GM18505 (cell line): ENCODE measurements at regions not wholly inside any gene's neighbourhood (a gene's known extent, or its start where the extent isn't known, plus 50 kb on each side); places are given as distances from the start of the nearest gene placed in this dataset.

ENCODE experiments used
- ATAC-seq: cut with Tn5 transposase; IDR thresholded peaks from one replicate; pipeline ENCODE4 v1.9.1; 2021; ENCODE audit not compliant: unreplicated experiment
- POLR2A ChIP-seq: IDR thresholded peaks from 4 replicates; pipeline ENCODE4 v1.6.1; 2011; ENCODE audit warnings: borderline replicate concordance; ENCODE audit not compliant: insufficient read depth, insufficient read length; ENCODE audit errors: extremely low read depth

GRCh38 chr1:82318265-82318664, 517.5 kb downstream of the ADGRL2 start:
- ATAC-seq = no peak
- no peak for TF ChIP-seq POLR2A

DNA sequence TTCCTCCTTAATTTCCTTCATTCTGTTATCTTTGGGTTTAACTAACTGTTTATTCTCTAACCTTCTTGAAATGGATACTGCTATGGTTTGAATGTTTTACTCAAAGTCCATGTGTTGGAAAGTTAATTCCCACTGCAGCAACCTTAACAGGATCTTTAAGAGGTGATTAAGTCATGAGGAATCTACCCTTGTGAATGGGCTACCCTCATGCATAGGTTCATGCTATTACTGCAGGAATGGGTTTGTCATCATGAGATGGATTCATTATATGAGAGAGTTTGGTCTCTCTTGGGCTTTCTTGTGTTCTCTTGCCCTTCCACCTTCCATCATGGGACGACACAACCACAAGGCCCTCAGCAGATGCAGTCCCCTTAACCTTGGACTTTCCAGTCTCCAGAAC, 516.9 kb downstream of the ADGRL2 start:
- ATAC-seq = no peak
- TF ChIP-seq POLR2A = no peak

DNA sequence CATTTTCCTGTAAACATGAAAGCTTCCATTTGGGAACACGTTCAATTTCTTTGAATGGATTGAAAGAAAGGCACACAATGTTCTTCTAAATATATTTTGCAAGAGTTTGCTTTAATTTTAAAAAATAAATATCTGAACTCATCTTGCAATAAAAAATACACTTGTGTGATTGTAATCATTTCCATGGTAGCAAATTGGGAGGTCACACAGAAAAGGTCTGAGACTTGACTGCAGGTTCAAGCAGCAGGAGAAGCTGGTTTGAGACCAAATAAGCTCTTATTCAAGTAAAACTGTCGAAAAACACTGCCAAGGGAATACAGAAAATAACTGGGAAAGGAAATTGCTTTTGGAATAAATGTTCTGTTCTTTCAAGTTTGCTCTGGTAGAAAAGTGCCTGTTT, 498.9 kb downstream of the ADGRL2 start:
- no peak for ATAC-seq
- no peak for TF ChIP-seq POLR2A

DNA sequence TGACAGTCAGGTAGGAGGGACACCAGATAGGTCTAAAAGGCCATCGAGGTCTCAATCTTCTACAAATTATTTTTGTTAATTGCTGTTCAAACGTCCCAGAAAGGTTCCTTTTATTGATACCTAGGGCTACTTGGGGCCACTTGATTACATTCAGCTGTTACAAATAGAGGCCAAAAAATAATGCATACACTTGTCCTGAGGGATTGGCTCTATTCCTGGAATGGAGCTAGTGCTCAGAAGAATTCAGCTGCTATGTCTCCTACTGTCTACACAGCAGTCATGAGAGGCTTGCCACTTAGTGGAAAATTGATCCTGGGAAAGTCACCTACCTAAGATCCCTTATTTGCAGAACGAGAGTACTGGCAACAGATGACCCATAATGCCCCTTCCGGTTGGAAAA, 498.3 kb downstream of the ADGRL2 start:
- ATAC-seq = no peak
- no peak for TF ChIP-seq POLR2A

GRCh38 chr1:82297139-82297896, 496.6 kb downstream of the ADGRL2 start:
- no peak for ATAC-seq
- TF ChIP-seq POLR2A = no peak

GRCh38 chr1:82287556-82287955, 486.8 kb downstream of the ADGRL2 start:
- ATAC-seq = no peak
- no peak for TF ChIP-seq POLR2A

DNA sequence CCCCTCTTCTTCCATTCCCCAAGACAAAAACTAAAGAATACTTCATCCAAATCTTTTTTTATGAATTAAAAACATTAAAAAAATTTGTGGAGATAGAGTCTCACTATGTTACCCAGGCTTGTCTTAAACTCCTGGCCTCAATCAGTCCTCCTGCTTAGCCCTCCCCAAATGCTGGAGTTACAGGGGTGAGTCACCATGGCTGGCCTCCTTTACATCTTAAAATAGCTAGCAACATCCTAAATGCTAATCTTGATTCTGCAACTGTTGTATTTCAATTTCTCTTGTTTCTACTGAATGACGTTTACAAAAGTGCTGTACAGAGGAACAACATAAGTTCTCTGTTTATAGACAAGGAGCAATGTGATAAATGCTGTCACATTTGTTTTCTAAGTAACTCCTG, 483.5 kb downstream of the ADGRL2 start:
- no peak for ATAC-seq
- no peak for TF ChIP-seq POLR2A

- ATAC-seq = no peak
- TF ChIP-seq POLR2A = no peak
Observed at GRCh38 chr1:82279241-82279640, 478.5 kb downstream of the ADGRL2 start.

GRCh38 chr1:82273816-82274215, 473.1 kb downstream of the ADGRL2 start:
- ATAC-seq = no peak
- no peak for TF ChIP-seq POLR2A

DNA sequence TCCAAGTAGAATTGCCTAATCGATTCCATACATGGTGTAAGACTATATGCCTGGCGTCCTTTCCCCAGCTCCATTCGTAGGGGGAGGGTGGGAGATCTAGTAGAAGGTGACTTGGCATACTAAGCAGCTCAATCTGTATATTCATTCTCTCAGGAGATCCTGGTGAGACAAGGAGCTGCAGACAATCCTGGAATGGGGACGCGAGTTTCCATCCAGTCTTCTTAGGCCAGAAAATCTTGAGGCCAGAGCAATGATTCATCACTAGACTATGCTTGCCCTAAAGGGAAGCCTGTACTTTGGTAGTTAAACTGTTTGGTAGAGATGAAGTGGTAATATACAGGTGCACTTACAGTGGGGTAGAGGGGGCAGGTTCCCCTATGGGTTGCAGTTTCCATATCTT, 468.7 kb downstream of the ADGRL2 start:
- ATAC-seq = no peak
- no peak for TF ChIP-seq POLR2A

DNA sequence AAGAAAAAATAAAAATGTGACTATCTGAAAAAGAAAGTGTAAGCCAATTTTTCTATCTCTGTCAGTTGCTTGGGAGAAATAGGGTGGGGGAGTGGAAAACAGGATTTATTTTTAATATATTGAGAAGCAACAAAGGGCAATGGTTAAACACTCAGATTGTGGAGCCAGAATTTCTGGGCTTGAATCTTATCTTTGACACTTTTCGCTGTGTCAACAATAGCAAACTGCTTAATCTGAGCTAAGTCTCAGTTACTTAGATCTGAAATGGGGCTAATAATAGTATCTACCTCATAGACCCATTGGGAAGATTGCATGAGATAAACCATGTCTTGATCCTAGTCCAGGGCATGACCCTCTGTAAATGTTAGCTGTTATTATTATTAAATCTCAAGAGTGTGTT, 468.1 kb downstream of the ADGRL2 start:
- ATAC-seq = no peak
- TF ChIP-seq POLR2A = no peak

GRCh38 chr1:82266351-82266750, 465.6 kb downstream of the ADGRL2 start:
- no peak for TF ChIP-seq POLR2A
- no peak for ATAC-seq

DNA sequence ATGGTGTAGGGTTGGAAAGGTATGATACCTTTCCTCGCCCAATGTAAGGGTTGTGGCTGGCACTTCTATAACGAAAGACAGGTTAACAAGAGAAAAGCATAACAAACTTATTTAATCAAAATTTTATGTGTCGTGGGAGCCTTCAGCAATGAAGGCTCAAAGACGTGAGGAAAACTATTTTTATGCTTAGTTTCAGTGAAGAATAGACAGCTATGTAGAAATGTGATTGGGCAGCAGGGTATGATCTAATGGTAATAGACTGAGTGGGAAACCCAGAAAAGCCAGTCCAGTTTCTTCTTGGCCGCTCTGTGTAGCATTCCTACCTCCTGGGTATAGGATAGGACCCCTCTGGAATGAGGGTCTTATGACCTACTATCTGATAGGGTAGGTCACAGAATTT, 464.7 kb downstream of the ADGRL2 start:
- ATAC-seq = no peak
- TF ChIP-seq POLR2A = no peak

GRCh38 chr1:82264802-82265201, 464.1 kb downstream of the ADGRL2 start:
- ATAC-seq = no peak
- TF ChIP-seq POLR2A = no peak

- TF ChIP-seq POLR2A = no peak
- ATAC-seq = no peak
Observed at GRCh38 chr1:82263396-82263795, 462.7 kb downstream of the ADGRL2 start.
